Hematopoietic multipotent progenitor cell treated with erythropoietin and hydrocortisone succinate and interleukin-3 and kit ligand, for 15 days (in vitro differentiated cells): ENCODE measurements at regions not wholly inside any gene's neighbourhood (a gene's known extent, or its start where the extent isn't known, plus 50 kb on each side); places are given as distances from the start of the nearest gene placed in this dataset.

ENCODE experiments used
- DNase-seq: peaks from one replicate; pipeline ENCODE4 v3.0.0-alpha.2; 2015; ENCODE audit warnings: low spot score

GRCh38 chr17:77905766-77906165 lies 52.7 kb upstream of the TNRC6C start:
- DNase-seq = no peak

DNA sequence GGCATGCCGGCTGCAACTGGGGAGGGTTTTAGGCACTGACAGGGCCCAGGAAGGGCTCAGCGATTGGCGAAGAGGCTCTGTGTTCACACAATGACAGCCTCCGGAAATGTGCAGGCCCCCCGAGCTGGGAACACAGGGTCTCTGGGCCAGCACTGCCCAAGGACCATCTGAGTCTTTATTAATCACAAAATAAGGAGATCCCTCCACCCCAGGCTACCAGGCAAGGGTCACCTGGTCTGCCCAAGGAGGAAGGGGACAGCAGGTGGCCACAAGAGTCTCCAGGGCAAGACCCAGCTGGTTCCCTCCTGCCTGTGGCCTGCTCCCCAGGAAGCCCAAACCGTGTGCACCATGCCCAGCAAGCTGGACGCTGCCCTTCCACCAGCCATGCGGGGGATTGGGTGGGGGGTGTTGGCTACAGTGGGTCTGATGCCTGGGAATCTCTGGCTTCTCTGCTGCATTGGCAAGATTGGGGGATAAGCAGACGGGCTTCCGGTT lies 52.1 kb upstream of the TNRC6C start:
- no peak for DNase-seq

GRCh38 chr17:77907497-77908461 lies 50.7 kb upstream of the TNRC6C start:
- no peak for DNase-seq

GRCh38 chr17:77908501-77908900 lies 50.0 kb upstream of the TNRC6C start:
- DNase-seq = no peak
